ENCODE measurements at regions not wholly inside any gene's neighbourhood (a gene's known extent, or its start where the extent isn't known, plus 50 kb on each side); places are given as distances from the start of the nearest gene placed in this dataset.

- FAIRE-seq (no peak), DNase-seq (ENCODE audit: low read depth, low spot score) (no peak)
- H3K9ac ChIP-seq (replicated peaks; ENCODE audit: extremely low read depth, insufficient read depth, low read length) = no peak overlapping the region
- H3K4me1 ChIP-seq (ENCODE audit: control insufficient read depth, extremely low read depth, insufficient read depth, low read length) = no peaks in the 10 kb centered on the region
- dilution Hi-C loops (cut with MboI; ENCODE audit: extremely low pct_ligation_motif_present, low sequenced_read_pairs) (no loop called here), intact Hi-C loops (cut with micrococcal nuclease) (no loop called here)
- ChIA-PET POLR2A (no interaction called here), CTCF (no interaction called here)
- no peaks in the 10 kb centered on the region for H3K27me3 ChIP-seq (ENCODE audit: control insufficient read depth in 2 of 2, insufficient read depth in 2 of 2, low read length in 2 of 2)
- TF ChIP-seq MAX (IDR thresholded peaks at IDR 0.05; ENCODE audit: insufficient read depth, insufficient read length) = no peak
- TF ChIP-seq POLR2A (IDR thresholded peaks at IDR 0.05; ENCODE audit: low read depth, low read length) = no peak
- TF ChIP-seq EZH2 (IDR thresholded peaks at IDR 0.05; ENCODE audit: borderline replicate concordance, low read depth, low read length, severe bottlenecking) = no peak
- TF ChIP-seq GATA2 (IDR thresholded peaks at IDR 0.05; ENCODE audit: insufficient read depth, insufficient read length, low read depth, low read length) = no peak
- TF ChIP-seq FOS (IDR thresholded peaks at IDR 0.05; ENCODE audit: borderline replicate concordance, insufficient read depth, low read length) = no peak
- no peak for TF ChIP-seq MYC (IDR thresholded peaks at IDR 0.05; ENCODE audit: low read depth, low read length)
- no peak for TF ChIP-seq CTCF (IDR thresholded peaks at IDR 0.05; ENCODE audit: extremely low read depth in 1 of 2, insufficient read depth in 1 of 2, low read depth in 1 of 2, low read length in 2 of 2)
- TF ChIP-seq POLR2AphosphoS5 (IDR thresholded peaks at IDR 0.05; ENCODE audit: insufficient read depth, low read depth, low read length) = no peak
- no peak for TF ChIP-seq JUN (IDR thresholded peaks at IDR 0.05; ENCODE audit: borderline replicate concordance, insufficient read depth, insufficient read length, low read depth)
- no peaks in the 10 kb centered on the region for H3K79me2 ChIP-seq (ENCODE audit: control insufficient read depth, insufficient read depth, low read length)
- H3K9me3 ChIP-seq (replicated peaks; ENCODE audit: control insufficient read depth, insufficient read depth, low read length) = no peaks in the 10 kb centered on the region
- no peak overlapping the region for H3K4me2 ChIP-seq (ENCODE audit: insufficient read depth, low read length)
- BruUV-seq (replicated peaks) = no TSS peak
- H4K20me1 ChIP-seq (replicated peaks; ENCODE audit: control insufficient read depth, extremely low read depth, insufficient read depth, low read length) = no peaks in the 10 kb centered on the region
- no peaks in the 10 kb centered on the region for H3K9me1 ChIP-seq (replicated peaks; ENCODE audit: control insufficient read depth, extremely low read depth, insufficient read depth, low read length)
- no peak overlapping the region for H3K27ac ChIP-seq (ENCODE audit: insufficient read depth, low read depth, low read length)
- H3K36me3 ChIP-seq (ENCODE audit: control insufficient read depth in 2 of 2, extremely low read depth in 1 of 2, insufficient read depth in 2 of 2, low read length in 2 of 2) = no peaks in the 10 kb centered on the region
- H3K4me3 ChIP-seq (replicated peaks in 1 of 3; ENCODE audit: insufficient read depth in 1 of 3, low read depth in 1 of 3, low read length in 3 of 3) = no peak overlapping the region
- H2AFZ ChIP-seq (ENCODE audit: low read depth, low read length) = no peak overlapping the region
Observed at GRCh38 chr4:43282534-43282933, 390.0 kb downstream of the GRXCR1 start.
